ENCODE measurements at regions not wholly inside any gene's neighbourhood (a gene's known extent, or its start where the extent isn't known, plus 50 kb on each side); places are given as distances from the start of the nearest gene placed in this dataset.

GRCh38 chr9:82082563-82082962 lies 94.0 kb downstream of the SPATA31D1 start:
- CTCF ChIA-PET: no interaction called here
- ATAC-seq: no peak

More at GRCh38 chr9:82082563-82082962, 94.0 kb downstream of the SPATA31D1 start:
- no peak overlapping the region for H3K4me3 ChIP-seq (replicated peaks in 1 of 2; ENCODE audit: low read depth in 1 of 2, low read length in 2 of 2)
- no peak overlapping the region for H2AFZ ChIP-seq (ENCODE audit: low read depth, low read length, poor library complexity, severe bottlenecking)
- BruUV-seq (replicated peaks): no TSS peak
- intact Hi-C loops (cut with micrococcal nuclease): no loop called here
- H3K79me2 ChIP-seq (ENCODE audit: insufficient read depth, low read length): no peaks in the 10 kb centered on the region
- no peak overlapping the region for H3K4me2 ChIP-seq (ENCODE audit: low read length)
- H4K20me1 ChIP-seq (ENCODE audit: insufficient read depth): no peaks in the 10 kb centered on the region
- H3K27me3 ChIP-seq (ENCODE audit: insufficient read depth, low read length): no peaks in the 10 kb centered on the region
- H3K27ac ChIP-seq (ENCODE audit: low read depth, low read length): no peak overlapping the region
- H3K4me1 ChIP-seq (ENCODE audit: control insufficient read depth in 1 of 2, insufficient read depth in 2 of 2, low read length in 2 of 2): no peaks in the 10 kb centered on the region
- H3K9me2 ChIP-seq (ENCODE audit: insufficient read depth): no peaks in the 10 kb centered on the region
- H3K9me3 ChIP-seq (ENCODE audit: control insufficient read depth in 1 of 2, insufficient read depth in 1 of 2, low read depth in 1 of 2, low read length in 2 of 2): no peaks in the 10 kb centered on the region
- DNase-seq (ENCODE audit: low read depth, low spot score): no peak
- ChIA-PET POLR2A (no interaction called here), RAD21 (ENCODE audit: low non-redundant PET in 1 of 2, low total read pairs in 2 of 2, uncharacterized antibody in 2 of 2, unreplicated experiment in 2 of 2) (no interaction called here)
- H3K36me3 ChIP-seq (ENCODE audit: control insufficient read depth in 1 of 2, insufficient read depth in 2 of 2, low read length in 2 of 2): no peaks in the 10 kb centered on the region
- TF ChIP-seq ATF3 (IDR thresholded peaks at IDR 0.05): no peak
- no peak for TF ChIP-seq EZH2phosphoT487 (IDR thresholded peaks at IDR 0.05; ENCODE audit: borderline replicate concordance)
- TF ChIP-seq CTCF (IDR thresholded peaks at IDR 0.05 in 2 of 3, conservative IDR thresholded peaks at IDR 0.05 in 1 of 3; ENCODE audit: borderline replicate concordance in 1 of 3, insufficient read depth in 1 of 3, low read depth in 2 of 3, low read length in 2 of 3): no peak
- no peak for TF ChIP-seq SIN3A (IDR thresholded peaks at IDR 0.05; ENCODE audit: low read depth)
- TF ChIP-seq POLR2AphosphoS5 (IDR thresholded peaks at IDR 0.05; ENCODE audit: low read depth, low read length): no peak
- TF ChIP-seq EGR1 (IDR thresholded peaks at IDR 0.05; ENCODE audit: low read depth): no peak
- TF ChIP-seq ZFX (IDR thresholded peaks at IDR 0.05): no peak
- no peak for TF ChIP-seq YY1 (IDR thresholded peaks at IDR 0.05; ENCODE audit: extremely low read depth, insufficient replicate concordance, low read depth, low read length)
- TF ChIP-seq TCF7L2 (IDR thresholded peaks at IDR 0.05; ENCODE audit: borderline replicate concordance, extremely low read depth, insufficient read depth, insufficient read length): no peak
- TF ChIP-seq MAX (IDR thresholded peaks at IDR 0.05): no peak
- no peak for TF ChIP-seq EZH2 (IDR thresholded peaks at IDR 0.05)
- TF ChIP-seq REST (IDR thresholded peaks at IDR 0.05; ENCODE audit: low read depth): no peak
- no peak for TF ChIP-seq ZBTB33 (IDR thresholded peaks at IDR 0.05; ENCODE audit: extremely low read depth, insufficient replicate concordance, low read length)
- no peak for TF ChIP-seq CEBPB (IDR thresholded peaks at IDR 0.05; ENCODE audit: low read depth)
- TF ChIP-seq RAD21 (IDR thresholded peaks at IDR 0.05; ENCODE audit: low read depth): no peak
- TF ChIP-seq JUND (IDR thresholded peaks at IDR 0.05): no peak
- no peak for TF ChIP-seq SRF (IDR thresholded peaks at IDR 0.05; ENCODE audit: low read depth)
- no peak for TF ChIP-seq SP1 (IDR thresholded peaks at IDR 0.05; ENCODE audit: low read depth)
- no peak for TF ChIP-seq CBX3 (IDR thresholded peaks at IDR 0.05; ENCODE audit: low read depth)
- TF ChIP-seq ELF1 (IDR thresholded peaks at IDR 0.05; ENCODE audit: borderline replicate concordance, low read depth): no peak
- no peak overlapping the region for H3K9ac ChIP-seq (ENCODE audit: low read length)
